ENCODE measurements at regions not wholly inside any gene's neighbourhood (a gene's known extent, or its start where the extent isn't known, plus 50 kb on each side); places are given as distances from the start of the nearest gene placed in this dataset.

- DNase-seq (ENCODE audit: low spot score), result no peak
- H3K27ac Mint-ChIP-seq (ENCODE audit: unreplicated experiment), result no peak overlapping the region
Observed at GRCh38 chr17:12242345-12242954, 221.8 kb downstream of the MAP2K4 start.

DNA sequence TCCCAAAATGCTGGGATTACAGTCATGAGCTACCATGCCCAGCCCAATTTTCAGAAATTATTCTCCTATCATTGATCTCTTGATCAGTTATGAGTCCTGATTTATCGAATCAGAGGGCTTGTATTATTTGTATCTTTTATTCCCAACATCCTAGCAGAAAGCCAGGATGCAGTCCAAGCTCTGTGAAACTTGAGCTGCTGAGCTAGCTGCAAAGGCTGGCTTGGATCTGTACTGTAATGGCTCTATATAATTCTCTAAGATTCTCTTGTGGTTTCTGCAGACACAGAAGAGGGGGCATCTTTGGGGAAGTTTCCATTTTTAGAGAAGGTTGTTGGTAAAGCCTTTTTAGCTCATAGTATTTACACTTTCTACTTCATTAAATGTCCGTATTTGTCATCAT lies 227.1 kb downstream of the MAP2K4 start:
- peaks cover under 1% of the 10 kb centered on the region for H3K4me1 Mint-ChIP-seq (ENCODE audit: low read depth)
- TF ChIP-seq, protein P1, sequence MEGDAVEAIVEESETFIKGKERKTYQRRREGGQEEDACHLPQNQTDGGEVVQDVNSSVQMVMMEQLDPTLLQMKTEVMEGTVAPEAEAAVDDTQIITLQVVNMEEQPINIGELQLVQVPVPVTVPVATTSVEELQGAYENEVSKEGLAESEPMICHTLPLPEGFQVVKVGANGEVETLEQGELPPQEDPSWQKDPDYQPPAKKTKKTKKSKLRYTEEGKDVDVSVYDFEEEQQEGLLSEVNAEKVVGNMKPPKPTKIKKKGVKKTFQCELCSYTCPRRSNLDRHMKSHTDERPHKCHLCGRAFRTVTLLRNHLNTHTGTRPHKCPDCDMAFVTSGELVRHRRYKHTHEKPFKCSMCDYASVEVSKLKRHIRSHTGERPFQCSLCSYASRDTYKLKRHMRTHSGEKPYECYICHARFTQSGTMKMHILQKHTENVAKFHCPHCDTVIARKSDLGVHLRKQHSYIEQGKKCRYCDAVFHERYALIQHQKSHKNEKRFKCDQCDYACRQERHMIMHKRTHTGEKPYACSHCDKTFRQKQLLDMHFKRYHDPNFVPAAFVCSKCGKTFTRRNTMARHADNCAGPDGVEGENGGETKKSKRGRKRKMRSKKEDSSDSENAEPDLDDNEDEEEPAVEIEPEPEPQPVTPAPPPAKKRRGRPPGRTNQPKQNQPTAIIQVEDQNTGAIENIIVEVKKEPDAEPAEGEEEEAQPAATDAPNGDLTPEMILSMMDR (IDR thresholded peaks at IDR 0.05), result no peak
- H3K9me3 Mint-ChIP-seq (ENCODE audit: low read depth), result no peaks in the 10 kb centered on the region
- no peak for DNase-seq (ENCODE audit: low spot score)
- H3K36me3 Mint-ChIP-seq (ENCODE audit: low read depth), result no peaks in the 10 kb centered on the region
- no peaks in the 10 kb centered on the region for H3K27me3 Mint-ChIP-seq (ENCODE audit: low read depth)
- no peak overlapping the region for H3K27ac Mint-ChIP-seq (ENCODE audit: unreplicated experiment)
- H3K4me3 Mint-ChIP-seq (ENCODE audit: unreplicated experiment), result no peak overlapping the region

More at GRCh38 chr17:12242345-12242954, 221.8 kb downstream of the MAP2K4 start:
- Mint-ChIP-seq H3K36me3 (ENCODE audit: low read depth) (no peaks in the 10 kb centered on the region), H3K4me1 (ENCODE audit: low read depth) (no peaks in the 10 kb centered on the region), H3K27me3 (ENCODE audit: low read depth) (no peaks in the 10 kb centered on the region), H3K4me3 (ENCODE audit: unreplicated experiment) (no peak overlapping the region), H3K9me3 (ENCODE audit: low read depth) (no peaks in the 10 kb centered on the region)
- TF ChIP-seq, protein P1 (IDR thresholded peaks at IDR 0.05), result no peak

DNA sequence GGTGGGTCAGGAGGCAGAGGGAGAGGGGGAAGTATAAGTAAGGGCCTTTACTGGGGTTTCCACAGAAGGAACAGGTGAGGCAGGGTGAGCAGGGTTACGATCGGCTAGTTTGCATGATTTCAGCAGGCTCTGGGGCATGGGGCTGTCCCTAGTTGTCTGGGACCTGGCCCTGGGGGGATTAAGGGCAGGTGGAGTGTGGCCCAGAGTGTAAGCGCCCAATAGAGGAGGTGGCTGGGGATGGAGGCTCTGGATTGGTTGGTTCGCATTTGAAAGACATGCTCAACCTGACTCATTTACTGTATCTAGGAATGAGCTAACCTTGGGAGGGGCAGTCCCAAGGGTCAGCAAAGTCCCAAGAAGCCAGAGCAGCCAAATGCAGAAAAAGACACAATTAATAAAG lies 230.3 kb downstream of the MAP2K4 start:
- Mint-ChIP-seq H3K4me1 (ENCODE audit: low read depth) (peaks cover 2% of the 10 kb centered on the region), H3K27me3 (ENCODE audit: low read depth) (no peaks in the 10 kb centered on the region), H3K36me3 (ENCODE audit: low read depth) (no peaks in the 10 kb centered on the region), H3K4me3 (ENCODE audit: unreplicated experiment) (no peak overlapping the region), H3K27ac (ENCODE audit: unreplicated experiment) (no peak overlapping the region), H3K9me3 (ENCODE audit: low read depth) (no peaks in the 10 kb centered on the region)
- no peak for DNase-seq (ENCODE audit: low spot score)
- TF ChIP-seq, protein P1 (IDR thresholded peaks at IDR 0.05), result no peak

GRCh38 chr17:12252462-12252861 lies 231.8 kb downstream of the MAP2K4 start:
- DNase-seq (ENCODE audit: low spot score), result no peak
- Mint-ChIP-seq H3K27me3 (ENCODE audit: low read depth) (no peaks in the 10 kb centered on the region), H3K36me3 (ENCODE audit: low read depth) (no peaks in the 10 kb centered on the region), H3K9me3 (ENCODE audit: low read depth) (no peaks in the 10 kb centered on the region), H3K27ac (ENCODE audit: unreplicated experiment) (no peak overlapping the region), H3K4me1 (ENCODE audit: low read depth) (peaks cover 10% of the 10 kb centered on the region), H3K4me3 (ENCODE audit: unreplicated experiment) (no peak overlapping the region)
- TF ChIP-seq, protein P1 (IDR thresholded peaks at IDR 0.05), result no peak

DNA sequence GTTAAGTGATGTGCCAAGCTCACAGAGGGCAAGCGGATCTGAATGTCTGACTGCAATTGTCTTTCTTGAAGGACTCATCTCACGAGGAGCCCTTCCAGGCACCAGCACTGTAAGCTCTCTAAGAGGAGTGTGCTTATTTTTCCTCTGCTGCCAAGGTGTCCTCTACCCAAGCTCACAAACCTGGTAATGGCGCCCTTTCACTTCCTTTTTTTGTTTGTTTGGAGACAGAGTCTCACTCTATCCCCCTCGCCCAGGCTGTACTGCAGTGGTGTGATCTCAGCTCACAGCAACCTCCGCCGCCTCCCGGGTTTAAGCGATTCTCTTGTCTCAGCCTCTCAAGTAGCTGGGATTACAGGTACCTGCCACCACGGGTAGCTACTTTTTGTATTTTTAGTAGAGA lies 233.8 kb downstream of the MAP2K4 start:
- H3K27ac Mint-ChIP-seq (ENCODE audit: unreplicated experiment), result no peak overlapping the region
- peaks cover 10% of the 10 kb centered on the region for H3K4me1 Mint-ChIP-seq (ENCODE audit: low read depth)
- no peaks in the 10 kb centered on the region for H3K36me3 Mint-ChIP-seq (ENCODE audit: low read depth)
- TF ChIP-seq, protein P1 (IDR thresholded peaks at IDR 0.05), result no peak
- H3K9me3 Mint-ChIP-seq (ENCODE audit: low read depth), result no peaks in the 10 kb centered on the region
- no peaks in the 10 kb centered on the region for H3K27me3 Mint-ChIP-seq (ENCODE audit: low read depth)
- no peak overlapping the region for H3K4me3 Mint-ChIP-seq (ENCODE audit: unreplicated experiment)
- DNase-seq (ENCODE audit: low spot score), result no peak
